Esophagus squamous epithelium (tissue), 4 donors: ENCODE measurements at regions not wholly inside any gene's neighbourhood (a gene's known extent, or its start where the extent isn't known, plus 50 kb on each side); places are given as distances from the start of the nearest gene placed in this dataset.

Experiments used
- CTCF ChIP-seq, 6 experiments: fragments of 450-650 bp in 4 of 6; fragments of 200-600 bp in 2 of 6; sonication (generic) in 2 of 6; IDR thresholded peaks; one replicate each; pipeline ENCODE4 v1.5.1; 2016 to 2019; ENCODE audit warnings: antibody characterized with exemption in 6 of 6, mild to moderate bottlenecking in 4 of 6, moderate library complexity in 4 of 6
- POLR2A ChIP-seq, 4 donors: fragments of 450-650 bp; IDR thresholded peaks; one replicate each; pipeline ENCODE4 v1.6.1; 2017; ENCODE audit warnings: antibody characterized with exemption in 4 of 4, mild to moderate bottlenecking in 4 of 4, moderate library complexity in 3 of 4

GRCh38 chr1:201742476-201742875 is 86.5 kb upstream of the IPO9 start:
- TF ChIP-seq CTCF (IDR thresholded peaks at IDR 0.05) (no peak), POLR2A (IDR thresholded peaks at IDR 0.05) (no peak)
